ENCODE measurements at regions not wholly inside any gene's neighbourhood (a gene's known extent, or its start where the extent isn't known, plus 50 kb on each side); places are given as distances from the start of the nearest gene placed in this dataset.
A peak's percentile ranks its signal among the peaks of the same experiment; 100 is the strongest.

DNA sequence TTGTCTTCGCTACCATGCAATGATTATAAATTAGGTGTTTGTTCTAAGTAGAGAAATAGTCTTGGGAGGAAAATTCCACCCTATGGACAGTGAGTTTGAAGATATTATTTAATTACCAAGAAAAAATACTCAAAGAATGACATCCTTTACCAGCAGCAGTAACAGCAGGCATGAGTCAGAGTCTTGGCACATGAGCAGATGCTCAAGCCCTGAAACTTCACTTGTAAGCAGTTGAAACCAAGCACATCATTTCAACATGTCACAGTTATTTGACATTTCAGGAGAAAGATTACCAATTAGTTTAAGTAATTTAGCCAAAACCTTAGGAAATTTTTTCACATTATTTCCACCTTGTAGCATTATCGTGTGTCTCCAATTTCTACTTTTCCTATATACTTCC is 99.2 kb downstream of the C12orf50 start:
- DNase-seq, result no peak

DNA sequence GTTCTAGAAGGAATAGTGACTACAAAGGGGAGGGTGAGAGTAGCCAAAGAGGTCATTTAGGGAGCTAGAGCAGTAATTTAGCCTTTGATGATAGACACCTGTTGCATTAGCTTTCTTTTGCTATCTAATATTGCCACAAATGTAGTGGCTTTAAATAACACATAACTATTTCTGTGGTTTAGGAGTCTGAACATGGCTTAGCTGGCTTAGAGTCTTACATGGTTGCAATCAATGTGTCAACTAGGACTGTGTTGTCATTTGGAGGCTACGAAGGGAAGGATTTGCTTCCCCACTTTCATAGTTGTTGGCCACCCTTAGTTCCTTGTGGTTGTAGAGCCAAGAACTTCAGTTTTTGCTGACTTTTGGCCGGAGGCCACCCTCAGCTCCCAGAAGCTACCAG is 99.9 kb downstream of the C12orf50 start:
- DNase-seq, result no peak

DNA sequence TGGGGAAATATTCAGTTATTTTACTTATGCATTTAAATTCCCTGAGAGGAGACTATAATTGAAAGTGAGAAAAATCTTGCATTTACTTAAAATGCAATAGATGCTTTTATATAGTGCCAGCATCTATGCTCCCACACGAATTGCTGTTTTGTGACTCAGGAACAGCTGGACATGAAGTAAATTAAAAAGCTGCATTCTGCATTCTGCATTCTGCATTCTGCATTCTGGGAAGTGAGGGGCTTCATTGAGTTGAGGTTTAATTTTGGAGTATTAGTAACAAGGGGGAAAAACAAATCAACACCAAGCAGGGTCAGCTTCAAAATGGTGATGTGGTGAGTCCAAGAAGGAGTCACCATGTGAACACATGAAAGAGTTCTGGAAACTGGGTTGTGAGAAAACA is 101.2 kb downstream of the C12orf50 start:
- DNase-seq, result no peak

DNA sequence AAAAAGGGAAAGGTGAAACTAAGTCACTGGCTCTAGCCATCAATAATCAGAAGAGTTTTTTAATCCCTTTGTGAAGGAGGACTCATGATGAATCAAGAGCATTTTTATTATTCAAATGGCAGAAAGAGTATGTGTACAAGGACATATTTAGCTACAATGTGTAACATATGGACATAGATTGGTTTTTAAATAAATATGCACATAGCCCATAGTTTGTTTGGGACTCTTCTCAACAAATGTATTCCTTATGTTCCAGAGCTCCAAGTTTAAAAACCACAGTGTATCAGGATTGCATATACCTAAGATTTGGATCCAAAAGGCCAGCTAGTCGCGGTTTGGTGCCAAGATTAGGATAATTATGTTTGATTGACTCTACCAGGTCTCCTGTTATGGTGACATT is 104.2 kb downstream of the C12orf50 start:
- no peak for DNase-seq

DNA sequence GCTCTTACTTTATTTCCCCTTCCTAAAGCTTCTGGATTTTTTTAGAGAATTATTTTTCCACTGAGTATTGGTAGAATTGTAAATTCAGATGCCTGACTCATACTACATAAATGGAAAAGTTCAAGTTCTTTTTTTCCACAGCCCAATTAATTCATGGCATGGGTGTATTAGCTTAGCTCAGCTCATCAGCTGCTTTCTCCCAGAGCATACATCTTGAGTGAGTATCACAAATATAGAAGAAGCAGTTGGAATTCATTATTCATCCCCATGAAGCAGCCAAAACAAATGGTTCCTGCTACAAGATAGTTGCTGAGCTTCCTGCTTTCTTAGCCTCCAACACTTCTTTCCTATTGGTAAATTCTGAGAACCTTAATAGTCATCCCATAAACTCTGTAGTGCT is 105.1 kb downstream of the C12orf50 start:
- DNase-seq, result no peak

DNA sequence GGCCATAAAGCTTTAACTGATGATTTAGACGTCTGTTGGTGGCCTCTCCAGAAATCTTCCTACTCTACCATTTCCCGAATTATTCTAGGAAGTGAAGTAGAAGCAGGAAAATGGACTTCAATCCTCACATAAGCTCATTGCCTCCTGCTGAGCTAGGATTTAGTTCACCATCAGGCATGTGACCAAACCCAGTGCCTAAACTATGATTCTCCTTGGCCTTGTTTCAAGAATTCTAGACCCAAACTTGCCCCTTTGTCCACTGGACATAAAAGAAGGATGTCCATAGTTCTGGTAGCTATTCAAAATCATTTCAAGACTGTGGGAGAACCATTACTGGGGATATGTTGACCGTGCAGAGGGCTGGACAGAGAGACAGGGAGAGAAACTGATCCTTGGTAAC is 105.8 kb downstream of the C12orf50 start:
- no peak for DNase-seq

DNA sequence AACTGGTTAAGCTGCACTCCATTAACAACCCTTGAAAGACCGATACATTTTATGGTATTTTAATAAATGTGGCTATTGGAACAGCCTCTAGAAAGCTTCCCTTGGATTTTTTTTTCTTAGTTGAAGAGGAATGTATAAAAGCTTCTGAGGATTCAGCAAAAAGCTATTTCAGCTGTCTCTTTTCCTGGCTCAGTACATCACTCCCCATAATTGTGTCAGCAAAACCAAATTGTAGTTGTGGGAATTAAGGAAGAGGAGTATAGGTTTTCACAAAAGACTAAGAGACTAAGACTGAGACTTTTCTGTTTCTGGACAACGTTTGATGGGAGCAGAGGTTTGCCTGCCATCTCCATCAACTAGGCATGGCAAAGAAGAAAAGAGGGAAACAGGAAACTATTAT is 106.5 kb downstream of the C12orf50 start:
- no peak for DNase-seq

DNA sequence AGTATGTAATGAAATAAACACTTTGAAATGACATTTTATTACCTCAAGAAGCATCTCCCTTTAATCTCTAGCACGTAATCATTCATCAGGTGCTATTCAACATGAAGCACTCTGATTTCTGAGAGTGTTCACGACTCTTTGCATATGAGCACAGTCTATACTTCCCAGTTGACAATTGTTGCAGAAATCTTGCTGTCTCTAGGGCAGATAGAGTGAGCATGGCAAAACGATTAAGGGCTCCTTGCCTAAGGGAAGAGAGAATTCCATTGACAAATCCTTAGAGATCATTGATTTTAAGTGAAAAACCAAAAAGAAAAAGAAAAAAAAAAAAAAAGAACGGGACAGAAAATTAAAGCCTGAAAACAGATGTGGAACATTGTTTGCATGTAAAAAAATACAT is 107.6 kb downstream of the C12orf50 start:
- no peak for DNase-seq

DNA sequence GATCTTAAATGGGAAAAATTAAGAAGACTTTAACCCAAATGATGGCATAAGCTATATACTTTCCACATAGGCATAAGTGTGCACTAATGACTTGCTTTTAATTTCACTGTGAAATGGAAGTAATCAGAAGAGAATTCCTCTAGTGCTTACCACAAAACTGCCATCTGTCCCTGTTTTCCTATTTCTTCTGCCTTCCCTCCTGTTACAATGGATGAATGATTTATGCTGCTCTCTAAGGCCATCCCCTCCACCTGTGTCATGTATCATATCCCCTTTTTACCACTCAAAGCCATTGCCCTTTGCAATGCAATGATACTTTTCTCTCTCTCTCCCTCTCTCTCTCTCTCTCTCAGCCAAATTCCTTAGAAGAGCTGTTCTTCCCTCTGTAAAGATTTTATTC is 109.1 kb downstream of the C12orf50 start:
- DNase-seq, result no peak

DNA sequence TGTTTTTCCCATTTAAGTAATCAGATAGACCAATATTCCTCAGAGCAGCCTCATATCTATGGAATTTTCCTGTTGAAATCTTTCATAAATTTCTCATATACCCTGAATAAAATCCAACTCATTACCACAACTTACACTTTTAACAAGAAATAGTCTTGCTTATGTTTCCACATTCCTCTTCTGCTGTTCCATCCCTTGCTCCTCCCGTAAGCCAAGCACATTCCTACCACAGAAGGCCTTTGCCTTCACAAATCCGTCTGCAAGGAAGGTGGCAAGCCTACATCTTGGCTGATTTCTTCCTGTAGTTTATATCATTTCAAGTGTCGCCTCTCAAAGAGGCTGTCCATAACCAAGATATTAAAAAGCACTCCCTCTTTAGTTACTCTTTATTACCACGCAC is 127.7 kb downstream of the C12orf50 start:
- DNase-seq, result no peak

DNA sequence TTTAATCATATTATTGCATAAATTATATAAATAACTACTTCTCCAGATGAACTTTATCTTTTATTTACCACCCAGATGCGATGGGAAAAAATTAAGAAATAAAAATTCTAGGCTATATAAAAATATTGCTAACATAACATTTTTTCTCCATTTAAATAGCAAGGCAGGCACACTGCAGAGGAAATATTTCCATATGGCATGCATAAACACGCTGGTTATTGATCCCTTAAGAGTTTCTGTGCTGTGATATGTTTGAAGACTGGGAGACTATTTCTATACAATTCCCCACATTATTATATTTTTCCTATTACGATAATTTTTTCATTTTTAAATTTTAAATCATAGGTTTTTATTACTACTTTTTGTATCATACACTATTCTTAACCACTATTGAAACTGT is 131.5 kb downstream of the C12orf50 start:
- no peak for DNase-seq

DNA sequence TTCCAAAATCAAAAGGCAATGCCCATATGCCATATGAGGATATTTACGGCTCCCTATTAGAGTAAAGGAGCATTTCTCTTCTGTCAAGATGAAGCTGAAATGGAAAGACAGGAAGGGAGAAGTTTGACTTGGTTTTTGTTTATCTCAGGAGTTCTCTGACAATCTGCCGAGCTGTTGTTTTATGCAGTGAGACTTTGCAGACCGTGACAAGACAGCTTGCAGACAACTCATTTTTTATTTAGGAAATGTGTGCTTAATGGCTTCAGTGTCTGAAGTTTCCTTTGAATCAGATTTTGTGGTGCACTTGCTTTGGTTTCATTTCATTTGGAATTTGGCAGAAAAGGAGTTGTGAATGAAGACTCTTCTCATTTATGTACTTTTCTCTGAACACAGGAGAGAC is 145.4 kb downstream of the C12orf50 start:
- DNase-seq, result no peak

DNA sequence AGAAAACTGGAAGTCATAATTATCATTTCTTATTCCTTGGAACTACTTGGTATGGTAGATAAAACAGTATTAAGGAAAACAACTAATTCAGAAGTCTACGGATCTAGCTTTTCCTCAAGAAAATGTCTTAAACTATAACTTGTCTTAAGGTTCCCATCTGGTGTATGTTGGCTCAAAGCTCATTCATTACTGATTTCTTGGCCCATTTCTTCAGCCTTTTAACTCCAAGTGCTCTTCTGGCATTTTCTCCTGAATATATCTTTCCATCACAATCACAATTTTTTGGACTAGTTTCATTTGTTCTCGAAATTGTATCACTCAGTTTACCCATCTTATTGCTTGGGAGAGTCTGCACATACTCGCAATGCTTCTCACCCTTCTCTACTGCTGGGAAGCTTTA is 150.1 kb downstream of the C12orf50 start:
- no peak for DNase-seq

DNA sequence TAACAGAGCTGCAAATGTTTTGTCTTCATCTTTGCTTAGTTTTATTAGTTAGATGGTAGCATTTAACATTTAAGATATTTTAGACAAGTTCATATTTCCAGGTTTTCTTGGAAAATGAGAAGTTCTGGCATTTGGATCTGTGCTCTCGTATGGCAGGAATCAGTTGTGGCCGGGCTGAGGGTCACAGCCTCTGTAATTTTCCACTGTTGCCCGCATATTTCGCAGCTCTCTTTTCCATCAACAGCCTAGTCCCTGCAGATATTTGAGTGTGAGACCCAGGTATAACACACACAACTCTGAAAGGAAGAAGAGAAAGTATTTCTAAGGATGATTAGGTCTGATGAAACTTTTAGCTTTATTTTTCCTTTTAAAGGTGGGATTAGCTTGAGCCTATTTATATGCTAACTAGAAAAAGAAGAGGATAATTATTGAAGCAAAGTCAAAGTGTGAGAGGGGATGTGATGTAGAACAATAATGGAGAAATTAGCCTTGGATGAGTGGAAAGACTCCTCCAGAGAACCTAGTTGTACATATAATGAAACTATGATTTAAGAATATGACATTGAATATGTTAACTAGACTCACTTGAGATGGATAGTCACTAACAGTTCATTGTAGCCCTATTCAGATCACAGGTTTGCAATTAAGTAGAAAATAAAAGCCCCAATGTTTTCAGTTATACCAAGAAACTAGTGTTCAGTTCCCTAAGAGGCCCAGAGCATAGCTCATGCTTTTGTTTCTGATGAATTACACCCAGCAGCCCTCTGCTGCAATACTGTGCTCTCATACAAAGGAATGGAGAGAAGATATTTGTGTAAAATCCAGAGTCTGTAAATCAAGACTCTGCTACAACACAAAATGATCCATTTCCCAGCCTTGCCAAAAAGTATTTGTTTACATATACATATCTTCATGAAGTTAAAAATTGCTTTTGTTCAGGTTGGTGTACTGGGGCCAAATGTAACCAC is 158.4 kb downstream of the C12orf50 start:
- no peak for DNase-seq

DNA sequence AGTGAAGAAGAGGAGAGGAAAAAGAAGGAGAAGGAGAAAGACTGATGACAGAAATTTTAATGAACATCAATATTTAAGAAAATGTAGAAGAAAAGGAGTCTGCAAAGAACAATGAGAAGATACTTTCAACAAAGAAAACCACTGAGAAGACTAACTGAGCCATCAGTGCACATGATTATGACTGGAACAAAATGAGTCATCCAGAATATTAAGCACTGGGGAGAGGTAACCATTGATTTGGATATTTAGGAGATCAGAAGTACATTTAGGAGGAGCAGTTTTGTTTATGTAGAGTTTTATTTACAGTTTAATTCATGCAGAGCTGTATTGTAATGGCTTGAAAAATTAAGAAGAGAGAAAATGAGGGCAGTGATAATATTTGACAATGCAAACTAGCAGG is 159.1 kb downstream of the C12orf50 start:
- no peak for DNase-seq

DNA sequence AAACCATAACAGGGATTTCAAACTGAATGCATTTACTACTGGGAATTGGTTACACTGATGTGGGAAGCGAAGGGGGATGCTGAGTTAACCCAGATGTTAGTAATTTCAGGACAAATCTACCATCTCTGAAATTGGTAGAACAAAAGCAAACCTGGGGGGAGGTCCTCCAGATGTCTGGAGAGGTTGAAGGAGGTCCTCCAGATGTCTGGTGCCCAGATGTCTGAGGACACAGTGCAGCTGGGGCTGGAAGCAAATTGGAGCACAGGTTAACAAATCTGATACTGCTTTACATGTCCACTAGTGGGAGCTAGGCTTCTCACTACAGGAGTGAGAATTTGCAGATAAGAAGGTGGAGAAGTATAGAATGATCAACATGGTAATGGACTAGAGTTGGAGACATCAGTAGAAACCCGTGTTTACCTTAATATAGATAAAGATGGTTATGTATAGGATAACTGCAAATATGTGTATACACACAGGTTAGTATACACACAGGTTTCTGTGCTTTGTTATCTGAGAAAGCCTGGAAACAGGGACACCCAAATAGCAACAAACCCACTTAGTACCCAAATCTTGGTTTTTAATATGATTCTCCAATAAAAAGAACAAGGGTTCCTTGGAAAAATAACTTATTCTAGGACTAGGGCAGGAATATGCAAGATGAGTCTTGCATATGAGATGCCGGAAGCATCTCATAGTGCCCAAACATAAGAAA is 162.5 kb downstream of the C12orf50 start:
- no peak for DNase-seq

DNA sequence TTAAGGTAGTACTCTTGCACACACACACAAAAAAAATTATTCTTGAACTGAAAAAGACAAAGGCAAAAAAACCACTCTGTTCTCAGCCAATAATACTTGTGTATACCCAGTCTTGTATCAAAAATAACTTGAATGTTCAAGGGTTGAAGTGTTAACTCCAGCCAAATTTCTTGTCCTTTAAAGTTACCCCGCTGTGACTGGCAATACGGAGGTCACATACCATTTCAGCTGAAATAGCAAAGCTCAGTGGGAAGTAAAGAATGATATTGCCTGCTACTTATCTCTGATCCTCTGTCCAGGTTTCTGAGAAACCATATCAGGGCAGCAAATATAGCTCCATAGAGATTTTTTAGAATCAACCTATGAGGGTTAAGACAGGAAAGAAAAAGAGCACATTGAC is 167.4 kb downstream of the C12orf50 start:
- DNase-seq, result no peak

DNA sequence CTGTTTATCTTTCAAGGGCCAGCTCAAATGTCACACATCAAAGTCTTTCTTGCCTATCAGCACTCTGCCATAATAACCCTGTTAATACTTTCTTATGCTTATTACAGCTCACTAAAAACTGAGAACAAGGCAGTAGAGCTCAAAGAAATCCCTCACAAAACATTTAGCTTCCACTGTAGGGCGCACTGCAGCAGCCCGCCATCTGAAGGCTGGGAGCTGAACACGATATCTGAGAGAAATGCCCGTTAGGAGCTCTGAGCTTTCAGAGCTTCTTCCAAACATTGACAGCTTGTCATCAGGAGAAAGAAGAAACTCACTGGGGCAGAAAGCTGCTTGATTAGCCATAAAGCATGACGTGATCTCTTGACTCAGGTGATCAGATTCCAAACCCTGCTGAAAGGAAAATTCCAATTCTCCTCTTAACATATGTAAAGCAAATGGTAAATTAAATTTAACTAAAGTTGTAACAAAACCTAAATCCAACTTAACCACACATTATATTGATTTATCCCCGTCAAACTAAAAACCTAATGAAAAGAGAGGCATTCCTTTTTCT is 175.7 kb downstream of the C12orf50 start:
- DNase-seq, result no peak

DNA sequence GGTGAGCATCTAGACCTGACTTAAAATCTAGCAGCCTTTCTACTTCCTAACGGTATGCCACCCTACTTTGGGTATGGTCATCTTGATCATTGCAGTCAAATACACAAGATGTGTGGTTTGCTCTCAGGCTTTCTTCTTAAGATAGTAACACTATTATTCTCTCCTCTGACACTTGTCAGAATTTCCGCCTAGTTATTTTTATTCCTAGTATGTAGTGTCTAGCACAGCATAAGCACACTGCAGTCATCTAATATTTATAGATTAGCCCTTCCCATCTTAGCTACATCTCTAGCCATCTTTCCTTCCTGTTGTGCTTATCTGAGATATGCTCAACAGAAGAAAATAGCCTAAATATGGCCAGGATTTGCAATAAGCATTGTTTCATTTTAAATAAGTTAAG is 180.1 kb downstream of the C12orf50 start:
- DNase-seq, result no peak

DNA sequence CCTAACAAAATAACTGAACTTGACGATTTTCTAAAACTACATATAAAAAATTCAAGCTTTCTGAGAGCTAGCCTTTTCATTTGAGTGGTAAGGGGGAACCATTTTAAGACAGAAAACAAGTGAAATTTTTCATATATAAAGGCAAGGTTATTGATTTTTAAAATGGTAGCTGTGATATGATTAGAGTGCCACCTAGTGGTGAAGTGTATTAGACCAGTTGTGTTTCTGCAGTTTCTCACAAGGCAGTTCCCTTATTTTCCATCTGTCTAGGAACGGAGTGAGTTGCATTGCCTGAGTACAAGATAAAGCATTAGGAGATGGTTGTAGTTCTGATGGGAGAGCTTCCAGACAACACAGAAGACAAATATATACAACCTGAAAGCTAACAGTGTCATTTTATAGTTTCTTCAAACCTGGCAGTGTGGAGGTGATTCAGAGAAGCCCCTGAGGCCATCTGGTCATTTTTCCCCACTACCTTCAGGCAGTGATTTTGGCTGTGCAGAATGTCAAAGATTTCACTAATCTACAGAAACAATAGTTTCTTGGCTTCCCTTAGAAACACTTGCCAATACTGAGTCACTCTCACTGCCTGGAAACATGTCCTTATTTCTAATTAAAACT is 180.8 kb downstream of the C12orf50 start:
- DNase-seq, result peak; percentile 13 to 17

DNA sequence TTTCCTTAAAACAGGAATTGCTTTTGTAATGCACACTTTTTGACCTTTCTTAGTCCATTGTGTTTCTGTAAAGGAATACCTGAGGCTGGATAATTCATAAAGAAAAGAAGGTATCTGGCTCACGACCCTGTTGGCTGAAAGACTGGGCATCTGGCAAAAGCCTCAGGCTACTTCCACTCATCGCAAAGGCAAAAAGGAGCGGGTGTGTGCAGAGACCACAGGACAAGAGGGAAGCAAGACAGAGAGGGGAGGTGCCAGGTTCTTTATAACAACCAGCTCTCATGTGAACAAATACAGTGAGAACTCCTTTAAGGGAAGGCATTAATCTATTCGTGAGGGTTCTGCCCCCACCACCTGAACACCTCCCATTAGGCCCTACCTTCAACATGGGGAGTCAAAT is 182.1 kb downstream of the C12orf50 start:
- no peak for DNase-seq

DNA sequence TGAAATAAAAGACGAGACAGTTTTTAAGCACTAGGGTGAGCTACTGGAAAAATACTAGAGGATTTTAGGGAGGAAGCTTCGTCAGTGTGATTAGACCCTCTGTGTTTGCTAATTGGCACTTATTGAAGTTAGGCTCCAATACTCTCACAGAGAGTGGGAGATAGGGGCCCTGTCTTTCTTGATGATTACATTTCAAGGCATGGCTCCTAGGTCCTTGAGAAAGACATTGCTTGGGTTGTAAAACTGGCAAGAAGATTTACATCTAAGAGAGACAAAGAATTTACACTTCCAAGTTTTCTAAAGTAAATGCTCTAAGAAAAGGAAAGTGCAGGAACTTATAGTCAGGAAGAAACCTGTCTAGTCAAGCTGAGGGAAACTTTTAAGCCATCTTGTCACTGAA is 183.2 kb downstream of the C12orf50 start:
- no peak for DNase-seq

DNA sequence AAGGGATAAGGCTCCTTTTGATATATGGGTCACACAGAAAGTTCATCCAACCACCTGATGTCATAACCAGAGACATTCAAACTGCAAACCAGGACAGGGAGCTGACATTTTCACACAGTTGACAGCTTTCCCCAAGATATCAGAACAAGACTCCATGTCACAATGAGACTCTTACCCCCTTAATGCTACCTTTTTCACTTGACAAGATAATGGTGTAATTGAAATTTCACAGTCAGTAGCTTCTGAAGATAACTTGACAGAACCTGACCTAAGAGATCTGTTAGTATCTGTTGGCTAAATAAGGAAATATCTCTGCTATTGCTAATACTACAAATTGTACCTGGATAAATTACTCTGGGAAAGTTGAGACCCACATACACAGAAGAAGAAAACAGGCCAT is 187.3 kb downstream of the C12orf50 start:
- no peak for DNase-seq

DNA sequence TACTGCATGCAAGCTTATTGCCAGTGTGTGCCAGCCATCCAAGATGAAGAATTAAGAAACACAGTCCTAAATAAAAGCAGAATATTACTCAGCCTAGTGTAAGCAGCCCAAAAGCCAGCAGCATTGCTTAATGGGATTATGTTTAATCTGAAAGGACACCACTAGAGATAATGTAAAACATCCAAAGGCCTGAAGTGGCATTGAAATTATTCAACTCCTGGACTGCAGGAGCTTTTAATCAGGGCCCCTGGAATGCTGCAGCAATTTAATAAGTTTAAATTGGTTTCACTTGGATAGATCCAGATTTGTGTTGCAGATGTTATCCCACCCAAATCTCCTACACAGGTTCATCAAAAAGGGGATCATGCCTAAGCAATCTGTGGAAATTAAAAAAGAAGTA is 193.0 kb downstream of the C12orf50 start:
- DNase-seq, result no peak
